Naive thymus-derived CD8-positive, alpha-beta T cell (primary cell): ENCODE measurements at regions not wholly inside any gene's neighbourhood (a gene's known extent, or its start where the extent isn't known, plus 50 kb on each side); places are given as distances from the start of the nearest gene placed in this dataset.

ENCODE experiments used
- ATAC-seq, 2 donors: fragments of 150-1000 bp; cut with Tn5 transposase in 1 of 2; sonication (Bioruptor Pico), chemical (Tn5 transposase) in 1 of 2; 1 replicate in 1 of 2; 2 replicates in 1 of 2; pipeline ENCODE4 v1.10.0; 2021; ENCODE audit warnings: mild to moderate bottlenecking in 2 of 2, moderate library complexity in 2 of 2
- POLR2A ChIA-PET: fragments of 350-600 bp; sonication (Branson Sonifier 250); formaldehyde crosslinking; loops from one replicate; lab custom pipeline; 2021; ENCODE audit warnings: antibody characterized with exemption; lab: Charles Lee
- DNase-seq, 10 donors: peaks; one replicate each; pipeline versions ENCODE4 v3.0.0 to v3.0.0-alpha.2; 2020 to 2022
- H3K27ac Mint-ChIP-seq, 10 donors: one replicate each; pipeline ENCODE4 v1.8.0; 2020 to 2022; ENCODE audit warnings: mild to moderate bottlenecking in 10 of 10, mixed read lengths in 10 of 10, moderate library complexity in 4 of 10, inconsistent platforms in 1 of 10
- H3K27me3 Mint-ChIP-seq, 5 donors: one replicate each; pipeline ENCODE4 v1.8.0; 2021 to 2022; ENCODE audit warnings: mixed read lengths in 5 of 5
- H3K36me3 Mint-ChIP-seq, 3 donors: one replicate each; pipeline ENCODE4 v1.8.0; 2020 to 2022; ENCODE audit warnings: mixed read lengths in 3 of 3, mild to moderate bottlenecking in 2 of 3, inconsistent platforms in 1 of 3
- H3K4me1 Mint-ChIP-seq, 4 donors: one replicate each; pipeline ENCODE4 v1.8.0; 2021 to 2022; ENCODE audit warnings: mixed read lengths in 4 of 4
- H3K4me3 Mint-ChIP-seq, 10 donors: one replicate each; pipeline ENCODE4 v1.8.0; 2020 to 2022; ENCODE audit warnings: mild to moderate bottlenecking in 10 of 10, mixed read lengths in 10 of 10, moderate library complexity in 6 of 10, inconsistent platforms in 1 of 10
- H3K9me3 Mint-ChIP-seq, 9 donors: one replicate each; pipeline ENCODE4 v1.8.0; 2020 to 2022; ENCODE audit warnings: mixed read lengths in 9 of 9, mild to moderate bottlenecking in 3 of 9, inconsistent platforms in 1 of 9, moderate library complexity in 1 of 9

- DNase-seq, result no peak
- peaks cover 0 to 5% (median 1%) of the 10 kb centered on the region in 5 donors for H3K27me3 Mint-ChIP-seq
- POLR2A ChIA-PET, result no interaction called here
- H3K4me3 Mint-ChIP-seq, result no peak overlapping the region
- H3K27ac Mint-ChIP-seq, result no peak overlapping the region
- no peaks in the 10 kb centered on the region for H3K4me1 Mint-ChIP-seq
- peaks cover 0 to 46% (median 28%) of the 10 kb centered on the region in 9 donors for H3K9me3 Mint-ChIP-seq
- H3K36me3 Mint-ChIP-seq, result peaks cover 0 to 24% (median 0%) of the 10 kb centered on the region in 3 donors
- ATAC-seq, result no peak
Measured at GRCh38 chr12:16136219-16136988, 141.1 kb downstream of the SLC15A5 start.

DNA sequence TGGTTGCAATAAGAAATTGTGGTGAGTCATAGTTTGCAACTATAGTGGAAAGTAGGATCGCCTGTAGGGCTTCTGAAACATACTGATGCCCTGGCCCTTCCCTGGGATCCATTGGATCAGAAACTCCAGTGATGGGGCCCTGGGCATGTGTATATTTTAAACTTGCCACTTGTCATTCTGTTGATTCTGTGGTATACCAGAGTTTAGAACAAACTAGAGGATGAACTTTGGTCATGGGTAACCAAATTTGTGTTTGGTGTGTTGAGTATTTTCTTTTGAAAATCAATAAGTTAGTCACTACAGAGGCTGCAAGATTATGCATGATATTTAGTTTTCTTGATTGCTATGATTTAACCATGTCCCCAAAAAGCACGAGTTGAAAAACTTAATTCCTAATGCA is 142.2 kb downstream of the SLC15A5 start:
- H3K27ac Mint-ChIP-seq, result no peak overlapping the region
- peaks cover 0 to 24% (median 0%) of the 10 kb centered on the region in 3 donors for H3K36me3 Mint-ChIP-seq
- DNase-seq (no peak), ATAC-seq (no peak)
- H3K4me3 Mint-ChIP-seq, result no peak overlapping the region
- POLR2A ChIA-PET, result no interaction called here
- peaks cover 5 to 55% (median 30%) of the 10 kb centered on the region in 9 donors for H3K9me3 Mint-ChIP-seq
- H3K4me1 Mint-ChIP-seq, result no peaks in the 10 kb centered on the region
- peaks cover 0 to 5% (median 1%) of the 10 kb centered on the region in 5 donors for H3K27me3 Mint-ChIP-seq

GRCh38 chr12:16130343-16130742 is 147.1 kb downstream of the SLC15A5 start:
- peaks cover 0 to 16% (median 0%) of the 10 kb centered on the region in 5 donors for H3K27me3 Mint-ChIP-seq

DNA sequence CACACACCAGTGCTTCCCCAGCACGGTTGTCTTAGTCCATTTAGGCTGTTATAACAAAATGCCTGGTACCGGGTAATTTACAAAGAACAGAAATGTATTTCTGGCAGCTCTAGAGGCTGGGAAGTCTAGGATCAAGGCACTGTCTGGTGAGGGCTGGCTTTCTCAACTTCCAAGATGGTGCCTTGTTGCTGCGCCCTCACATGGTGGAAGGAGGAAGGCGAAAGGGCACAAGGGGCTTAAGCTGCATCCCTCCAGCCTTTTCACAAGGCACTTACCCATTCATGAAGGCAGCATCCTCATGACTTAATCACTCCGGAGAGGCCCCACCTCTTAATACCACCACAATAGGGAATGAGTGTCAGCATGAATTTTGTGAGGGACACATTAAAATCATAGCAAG is 155.5 kb downstream of the SLC15A5 start:
- Mint-ChIP-seq H3K4me3 (no peak overlapping the region), H3K36me3 (no peaks in the 10 kb centered on the region), H3K27me3 (peaks cover 1 to 14% (median 3%) of the 10 kb centered on the region in 5 donors), H3K9me3 (peaks cover 0 to 4% (median 0%) of the 10 kb centered on the region in 9 donors), H3K4me1 (no peaks in the 10 kb centered on the region), H3K27ac (no peak overlapping the region)
- no peak for DNase-seq
- POLR2A ChIA-PET, result no interaction called here
- no peak for ATAC-seq

More at GRCh38 chr12:16130343-16130742, 147.1 kb downstream of the SLC15A5 start:
- Mint-ChIP-seq H3K4me1 (no peaks in the 10 kb centered on the region), H3K9me3 (peaks cover 9 to 63% (median 32%) of the 10 kb centered on the region in 9 donors), H3K27ac (no peak overlapping the region), H3K4me3 (no peak overlapping the region), H3K36me3 (peaks cover 0 to 21% (median 0%) of the 10 kb centered on the region in 3 donors)
- ATAC-seq, result no peak
- DNase-seq, result no peak
- POLR2A ChIA-PET, result no interaction called here

DNA sequence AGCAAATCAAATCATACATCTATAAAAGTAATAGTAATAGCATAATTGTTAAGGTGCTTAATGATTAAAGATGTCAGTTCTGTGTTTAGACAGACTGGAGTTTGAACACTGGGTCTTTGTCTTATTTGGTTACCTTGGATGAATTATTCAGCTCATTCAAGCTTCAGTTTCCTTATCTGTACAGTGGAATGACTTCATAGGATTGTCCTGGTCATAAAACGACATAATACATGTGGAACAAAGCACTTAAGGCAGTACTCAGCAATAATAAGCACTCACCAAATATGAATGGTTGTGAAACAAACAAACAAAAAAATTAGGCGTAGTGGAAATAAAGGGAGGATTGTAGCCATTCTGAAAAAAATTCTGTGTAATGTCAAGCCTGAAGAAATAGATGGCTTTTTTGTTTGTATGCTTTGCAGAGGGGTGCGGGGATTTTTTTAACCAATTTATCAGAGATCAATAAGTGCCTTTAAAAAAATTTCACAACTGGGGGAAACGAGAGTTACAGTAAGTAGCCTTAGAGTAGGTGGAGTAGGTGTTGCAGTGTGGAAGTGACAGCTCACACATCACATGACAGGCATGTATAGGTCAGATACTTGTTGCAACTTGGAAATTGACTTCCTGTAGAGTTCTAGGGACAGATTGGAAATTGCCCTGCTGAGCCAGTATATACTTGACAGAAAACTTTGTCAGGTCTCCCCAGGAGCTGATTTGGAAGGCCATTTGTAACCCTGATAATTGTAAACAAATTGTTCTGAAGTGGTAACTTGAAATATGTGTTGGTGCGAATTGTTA is 157.7 kb downstream of the SLC15A5 start:
- H3K4me1 Mint-ChIP-seq, result no peaks in the 10 kb centered on the region
- H3K27ac Mint-ChIP-seq, result no peak overlapping the region
- ATAC-seq (no peak), DNase-seq (no peak)
- H3K9me3 Mint-ChIP-seq, result peaks cover 0 to 4% (median 0%) of the 10 kb centered on the region in 9 donors
- POLR2A ChIA-PET, result no interaction called here
- peaks cover 1 to 14% (median 3%) of the 10 kb centered on the region in 5 donors for H3K27me3 Mint-ChIP-seq
- H3K4me3 Mint-ChIP-seq, result no peak overlapping the region
- no peaks in the 10 kb centered on the region for H3K36me3 Mint-ChIP-seq

- peaks cover 1 to 14% (median 3%) of the 10 kb centered on the region in 5 donors for H3K27me3 Mint-ChIP-seq
- POLR2A ChIA-PET, result no interaction called here
- no peaks in the 10 kb centered on the region for H3K4me1 Mint-ChIP-seq
- ATAC-seq (no peak), DNase-seq (no peak)
- peaks cover 0 to 4% (median 0%) of the 10 kb centered on the region in 9 donors for H3K9me3 Mint-ChIP-seq
- H3K36me3 Mint-ChIP-seq, result no peaks in the 10 kb centered on the region
- H3K4me3 Mint-ChIP-seq, result no peak overlapping the region
- H3K27ac Mint-ChIP-seq, result no peak overlapping the region
Measured at GRCh38 chr12:16118586-16118985, 158.9 kb downstream of the SLC15A5 start.

DNA sequence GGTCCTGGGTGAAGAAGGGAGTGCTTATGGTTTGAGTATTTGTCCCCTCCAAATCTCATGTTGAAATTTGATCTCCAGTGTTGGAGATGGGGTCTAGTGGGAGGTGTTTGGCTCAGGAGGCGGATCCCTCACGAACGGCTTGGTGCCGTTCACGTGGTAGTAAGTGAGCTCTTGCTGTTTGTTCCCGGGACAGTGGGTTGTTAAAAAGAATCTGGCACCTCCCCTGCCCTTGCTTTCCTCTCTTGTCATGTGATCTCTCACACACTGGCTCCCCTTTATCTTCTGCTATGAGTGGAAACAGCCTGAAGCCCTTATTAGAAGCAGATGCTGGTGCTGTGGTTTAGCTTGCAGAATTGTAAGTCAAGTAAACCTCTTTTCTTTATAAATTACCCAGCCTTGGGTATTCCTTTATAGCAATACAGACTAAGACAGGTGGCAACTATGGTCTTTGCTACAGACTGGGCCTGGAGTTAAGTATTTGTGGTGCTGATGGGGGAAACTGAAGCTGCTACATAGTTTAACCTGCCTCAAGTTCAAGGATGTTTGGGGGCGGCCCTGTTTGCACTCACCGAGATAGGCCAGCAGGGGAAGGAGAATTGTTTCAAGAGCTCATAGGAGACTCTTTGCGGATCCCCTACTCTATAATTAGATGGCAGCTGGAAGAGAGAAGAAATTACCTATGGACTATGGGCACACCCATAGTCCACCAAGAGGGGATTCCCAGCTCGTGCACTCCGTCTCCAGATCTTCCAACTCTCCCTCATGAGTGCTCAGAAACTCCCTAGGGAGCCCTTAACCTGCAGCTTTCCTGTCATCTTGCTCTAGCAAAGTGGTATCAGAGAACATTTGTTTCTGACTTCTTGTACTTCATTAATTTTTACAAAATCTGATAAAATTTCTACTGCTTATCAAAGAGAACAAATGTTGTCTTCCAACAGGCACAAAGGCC is 164.6 kb downstream of the SLC15A5 start:
- Mint-ChIP-seq H3K9me3 (peaks cover 0 to 10% (median 0%) of the 10 kb centered on the region in 9 donors), H3K4me3 (no peak overlapping the region), H3K27me3 (peaks cover 0 to 4% (median 0%) of the 10 kb centered on the region in 5 donors), H3K36me3 (peaks cover 0 to 4% (median 0%) of the 10 kb centered on the region in 3 donors), H3K27ac (no peak overlapping the region), H3K4me1 (no peaks in the 10 kb centered on the region)
- POLR2A ChIA-PET, result no interaction called here
- ATAC-seq (no peak), DNase-seq (no peak)

GRCh38 chr12:16112130-16112529 is 165.4 kb downstream of the SLC15A5 start:
- H3K9me3 Mint-ChIP-seq, result peaks cover 0 to 15% (median 2%) of the 10 kb centered on the region in 9 donors
- no peak for DNase-seq
- POLR2A ChIA-PET, result no interaction called here
- H3K27me3 Mint-ChIP-seq, result peaks cover 0 to 4% (median 0%) of the 10 kb centered on the region in 5 donors
- peaks cover 0 to 7% (median 0%) of the 10 kb centered on the region in 3 donors for H3K36me3 Mint-ChIP-seq
- ATAC-seq, result no peak
- no peak overlapping the region for H3K4me3 Mint-ChIP-seq
- no peak overlapping the region for H3K27ac Mint-ChIP-seq
- no peaks in the 10 kb centered on the region for H3K4me1 Mint-ChIP-seq

GRCh38 chr12:16110596-16110995 is 166.9 kb downstream of the SLC15A5 start:
- ATAC-seq (no peak), DNase-seq (no peak)
- H3K9me3 Mint-ChIP-seq, result peaks cover 0 to 26% (median 7%) of the 10 kb centered on the region in 9 donors
- POLR2A ChIA-PET, result no interaction called here
- H3K4me3 Mint-ChIP-seq, result no peak overlapping the region
- peaks cover 0 to 4% (median 0%) of the 10 kb centered on the region in 5 donors for H3K27me3 Mint-ChIP-seq
- H3K36me3 Mint-ChIP-seq, result peaks cover 0 to 10% (median 0%) of the 10 kb centered on the region in 3 donors
- no peak overlapping the region for H3K27ac Mint-ChIP-seq
- no peaks in the 10 kb centered on the region for H3K4me1 Mint-ChIP-seq

DNA sequence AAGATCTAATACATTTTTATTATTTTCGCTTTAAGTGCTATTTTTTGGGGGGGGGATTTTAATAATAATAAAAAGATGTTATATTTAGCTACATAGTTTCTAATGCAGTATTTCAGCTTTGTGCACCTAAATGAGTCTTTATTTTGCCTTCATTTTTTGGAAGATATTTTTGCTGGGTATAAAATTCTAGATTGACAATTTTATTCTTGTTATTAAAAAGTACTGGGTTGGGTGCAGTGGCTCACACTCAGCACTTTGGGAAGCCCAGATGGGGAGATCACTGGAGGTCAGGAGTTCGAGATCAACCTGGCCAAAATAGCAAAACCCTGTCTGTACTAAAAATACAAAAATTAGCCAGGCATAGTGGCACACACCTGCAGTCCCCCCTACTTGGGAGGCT is 173.6 kb downstream of the SLC15A5 start:
- POLR2A ChIA-PET, result no interaction called here
- Mint-ChIP-seq H3K27ac (no peak overlapping the region), H3K4me1 (no peaks in the 10 kb centered on the region), H3K36me3 (peaks cover 0 to 24% (median 0%) of the 10 kb centered on the region in 3 donors), H3K27me3 (peaks cover 0 to 4% (median 0%) of the 10 kb centered on the region in 5 donors), H3K4me3 (no peak overlapping the region), H3K9me3 (peaks cover 4 to 53% (median 25%) of the 10 kb centered on the region in 9 donors)
- no peak for ATAC-seq
- DNase-seq, result no peak

DNA sequence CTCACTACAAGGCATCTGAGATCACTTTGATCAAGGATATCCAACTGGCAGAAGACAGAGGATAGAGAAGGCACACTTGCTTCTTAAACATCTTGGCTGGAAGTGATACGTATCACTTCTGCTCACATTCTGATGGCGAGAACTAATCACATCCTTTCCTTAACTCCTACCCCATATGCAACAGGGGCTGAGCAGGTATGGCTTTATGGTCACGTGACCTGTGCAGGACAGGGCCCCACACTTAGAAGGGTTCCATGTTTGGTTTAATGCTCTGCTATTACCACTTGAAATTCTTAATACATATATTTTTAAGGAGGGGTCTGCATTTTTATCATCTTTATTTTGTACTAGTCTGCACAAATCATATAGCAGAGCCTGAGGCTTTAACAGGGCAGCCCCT is 177.3 kb downstream of the SLC15A5 start:
- no peaks in the 10 kb centered on the region for H3K4me1 Mint-ChIP-seq
- H3K27me3 Mint-ChIP-seq, result peaks cover 0 to 1% (median 0%) of the 10 kb centered on the region in 5 donors
- H3K4me3 Mint-ChIP-seq, result no peak overlapping the region
- H3K9me3 Mint-ChIP-seq, result peaks cover 7 to 32% (median 18%) of the 10 kb centered on the region in 9 donors
- no peak for ATAC-seq
- peaks cover 0 to 10% (median 0%) of the 10 kb centered on the region in 3 donors for H3K36me3 Mint-ChIP-seq
- no peak overlapping the region for H3K27ac Mint-ChIP-seq
- POLR2A ChIA-PET, result no interaction called here
- DNase-seq, result no peak

DNA sequence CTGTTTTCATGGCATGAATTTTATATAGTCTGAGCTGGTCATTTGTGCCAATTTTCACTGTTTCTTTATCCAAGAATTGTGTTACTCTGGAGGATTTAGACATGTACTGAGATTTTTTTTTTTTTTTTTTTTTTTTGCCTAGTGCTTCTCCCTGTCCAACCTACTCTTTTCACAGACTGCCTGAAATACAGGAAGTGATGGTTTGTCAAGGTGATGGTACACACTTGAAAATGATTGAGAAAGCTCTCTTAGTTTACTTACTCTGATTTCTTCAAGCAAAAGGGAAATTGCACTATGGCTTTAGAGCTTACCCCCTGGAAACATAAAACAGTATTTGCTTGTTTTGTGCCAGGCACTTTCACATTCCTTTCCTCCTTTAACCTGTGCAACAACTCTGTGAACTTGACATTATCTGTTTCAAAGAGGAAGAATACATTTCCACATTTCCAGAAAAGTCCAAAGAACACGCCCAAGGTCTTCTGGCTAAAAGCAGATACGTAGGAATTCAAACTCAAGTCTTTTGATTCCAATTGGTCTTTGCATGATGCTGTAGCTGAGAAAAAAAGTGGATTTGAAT is 181.1 kb downstream of the SLC15A5 start:
- DNase-seq, result no peak
- no peak overlapping the region for H3K27ac Mint-ChIP-seq
- peaks cover 0 to 1% (median 0%) of the 10 kb centered on the region in 5 donors for H3K27me3 Mint-ChIP-seq
- H3K4me1 Mint-ChIP-seq, result no peaks in the 10 kb centered on the region
- H3K36me3 Mint-ChIP-seq, result no peaks in the 10 kb centered on the region
- no peak for ATAC-seq
- POLR2A ChIA-PET, result no interaction called here
- no peak overlapping the region for H3K4me3 Mint-ChIP-seq
- H3K9me3 Mint-ChIP-seq, result peaks cover 0 to 7% (median 5%) of the 10 kb centered on the region in 9 donors
